ENCODE measurements at regions not wholly inside any gene's neighbourhood (a gene's known extent, or its start where the extent isn't known, plus 50 kb on each side); places are given as distances from the start of the nearest gene placed in this dataset.

DNA sequence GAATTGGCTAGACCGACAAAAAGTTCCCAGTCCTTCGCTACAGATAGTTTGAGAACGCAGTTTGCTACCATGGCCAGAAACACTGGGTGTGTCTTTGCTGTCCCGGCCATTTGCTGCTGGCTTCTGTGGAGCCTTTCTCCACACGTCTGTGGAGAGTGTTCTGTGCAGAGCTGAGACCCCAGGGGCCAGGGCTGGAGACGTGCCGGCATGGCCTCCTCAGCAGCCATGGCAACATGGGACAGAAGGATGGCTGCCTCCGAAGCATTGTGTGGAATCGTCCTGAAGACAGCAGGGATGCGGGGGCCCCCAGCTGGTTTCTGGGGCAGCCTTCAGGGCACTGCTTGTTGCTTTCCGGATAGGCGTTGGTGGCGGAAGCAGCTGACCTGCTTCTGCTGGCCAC lies 142.8 kb downstream of the GADD45G start:
- TF ChIP-seq ZNF274 (IDR thresholded peaks at IDR 0.05; ENCODE audit: low read depth, low read length), result no peak

GRCh38 chr9:89748021-89748670 lies 143.3 kb downstream of the GADD45G start:
- TF ChIP-seq ZNF274 (IDR thresholded peaks at IDR 0.05; ENCODE audit: low read depth, low read length), result no peak

More for the DNA sequence above, 142.8 kb downstream of the GADD45G start:
- no peak overlapping the region for H3K4me3 ChIP-seq (ENCODE audit: low read length)

GRCh38 chr9:89748831-89749499 lies 144.2 kb downstream of the GADD45G start:
- no peak overlapping the region for H3K4me3 ChIP-seq (ENCODE audit: low read length)
- no peak for TF ChIP-seq ZNF274 (IDR thresholded peaks at IDR 0.05; ENCODE audit: low read depth, low read length)

More at GRCh38 chr9:89748021-89748670, 143.3 kb downstream of the GADD45G start:
- H3K4me3 ChIP-seq (ENCODE audit: low read length), result no peak overlapping the region

DNA sequence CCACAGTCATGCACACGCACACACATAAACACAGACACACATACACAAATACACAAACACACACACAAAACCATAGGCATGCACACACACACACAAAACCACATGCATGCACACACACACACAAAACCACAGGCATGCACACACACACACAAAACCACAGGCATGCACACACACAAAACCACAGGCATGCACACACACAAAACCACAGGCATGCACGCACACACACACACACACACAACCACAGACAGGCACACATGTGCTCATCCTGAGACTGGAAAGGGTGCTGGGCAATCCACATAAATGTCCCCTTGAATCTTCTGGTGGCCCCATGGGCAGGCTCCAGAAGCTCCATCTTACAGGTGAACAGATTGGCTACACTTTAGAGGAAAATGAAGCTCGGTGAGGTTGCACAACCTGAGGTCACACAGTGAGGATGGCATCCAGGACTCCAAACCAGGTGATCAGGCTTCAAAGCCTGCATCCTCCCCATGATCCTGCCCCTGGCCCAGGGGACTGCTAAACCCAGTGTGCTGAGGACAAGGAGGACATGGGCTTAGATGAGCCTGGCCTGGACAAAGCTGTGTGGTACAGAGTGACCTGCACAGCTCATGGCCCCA lies 144.8 kb downstream of the GADD45G start:
- no peak for TF ChIP-seq ZNF274 (IDR thresholded peaks at IDR 0.05; ENCODE audit: low read depth, low read length)

DNA sequence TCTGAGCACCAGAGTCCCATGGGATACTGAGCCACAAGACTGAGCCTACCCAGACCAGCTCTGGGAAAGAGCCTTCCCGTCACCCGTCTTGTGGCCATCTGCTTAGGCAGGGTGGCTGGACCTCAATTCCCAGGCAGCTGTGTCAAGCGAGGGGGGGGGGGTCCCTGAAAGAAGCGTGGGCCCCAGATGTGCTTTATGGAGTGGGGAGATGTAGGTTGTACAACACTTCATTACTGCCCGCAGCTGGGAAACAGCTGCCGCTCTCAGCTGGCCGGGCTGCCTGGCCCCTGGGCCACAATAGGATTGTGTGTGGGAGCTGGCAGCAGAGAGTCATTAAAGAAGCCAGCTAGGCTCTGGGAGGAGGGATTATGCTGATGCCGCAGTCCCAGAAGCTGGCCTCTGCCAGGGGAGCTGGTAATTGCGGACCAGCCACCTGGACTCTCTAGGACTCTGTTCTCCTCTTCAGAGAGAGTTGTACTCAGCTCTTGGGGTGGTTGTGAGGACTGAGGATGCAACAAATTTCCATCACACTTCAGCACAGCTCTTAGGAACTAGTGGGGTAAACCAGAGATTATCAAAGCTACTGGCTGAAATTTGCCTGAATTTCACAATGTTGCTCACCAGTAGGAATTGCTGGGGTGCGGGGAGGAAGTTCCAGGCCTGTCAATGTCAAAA lies 145.4 kb downstream of the GADD45G start:
- TF ChIP-seq ZNF274 (IDR thresholded peaks at IDR 0.05; ENCODE audit: low read depth, low read length), result no peak
- no peak overlapping the region for H3K4me3 ChIP-seq (ENCODE audit: low read length)

More for the DNA sequence above, 144.8 kb downstream of the GADD45G start:
- no peak overlapping the region for H3K4me3 ChIP-seq (ENCODE audit: low read length)

DNA sequence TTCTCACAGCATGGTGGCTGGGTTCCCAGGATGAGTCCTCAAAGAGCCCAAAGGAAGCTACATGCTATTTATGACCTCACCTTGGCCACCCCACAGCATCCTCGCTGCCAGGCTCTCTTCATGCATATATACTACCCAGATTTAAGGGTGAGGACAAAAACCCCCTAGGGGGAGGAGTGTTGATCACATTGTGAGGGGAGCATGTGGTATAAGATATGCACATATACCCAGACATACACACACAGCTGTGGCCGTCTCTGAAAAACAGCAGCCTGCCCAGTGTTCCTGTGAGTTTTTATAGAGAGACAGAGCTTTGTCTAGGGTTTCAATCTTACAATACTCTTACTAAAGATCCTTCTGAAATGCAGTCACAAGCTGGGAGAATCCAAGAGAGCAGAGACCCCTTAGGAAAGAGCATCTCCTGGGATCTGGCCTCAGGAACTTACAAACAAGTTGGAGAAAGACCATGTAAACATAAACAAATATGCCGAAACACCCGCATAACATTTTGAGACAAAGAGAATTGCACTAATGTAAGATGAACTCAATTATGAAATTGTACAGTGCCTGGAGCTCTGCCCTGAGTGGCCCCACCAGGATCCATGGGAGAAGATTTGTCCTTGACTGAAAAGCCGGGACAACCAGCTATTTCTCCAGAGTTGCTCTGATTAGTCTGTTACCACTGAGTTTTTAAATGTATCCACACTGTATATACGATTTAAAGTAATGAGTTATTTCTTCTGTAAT lies 146.4 kb downstream of the GADD45G start:
- TF ChIP-seq ZNF274 (IDR thresholded peaks at IDR 0.05; ENCODE audit: low read depth, low read length), result no peak
- H3K4me3 ChIP-seq (ENCODE audit: low read length), result no peak overlapping the region

DNA sequence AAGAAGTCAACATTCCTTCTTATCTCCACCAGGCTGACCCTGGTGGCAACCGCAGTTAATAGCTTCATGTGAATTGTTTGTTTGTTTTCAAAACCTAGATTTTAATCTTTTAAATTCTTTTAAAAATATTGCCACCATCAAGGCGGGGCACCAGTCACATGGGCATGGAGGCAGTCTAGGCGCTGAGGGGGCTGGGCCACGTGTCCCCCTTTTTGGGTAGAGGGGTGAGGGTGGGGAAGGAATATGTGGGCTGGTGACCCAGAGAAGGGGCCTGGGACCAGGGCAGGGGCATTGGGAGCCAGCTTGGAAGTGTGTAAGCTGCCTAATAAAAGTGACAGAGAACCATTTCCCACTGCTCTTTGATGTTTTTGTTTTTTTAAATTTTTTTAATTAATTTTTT lies 147.3 kb downstream of the GADD45G start:
- H3K4me3 ChIP-seq (ENCODE audit: low read length), result no peak overlapping the region
- no peak for TF ChIP-seq ZNF274 (IDR thresholded peaks at IDR 0.05; ENCODE audit: low read depth, low read length)

GRCh38 chr9:89753472-89754055 lies 148.8 kb downstream of the GADD45G start:
- H3K4me3 ChIP-seq (ENCODE audit: low read length), result no peak overlapping the region

GRCh38 chr9:89754193-89754592 lies 149.4 kb downstream of the GADD45G start:
- H3K4me3 ChIP-seq (ENCODE audit: low read length), result no peak overlapping the region
- no peak for TF ChIP-seq ZNF274 (IDR thresholded peaks at IDR 0.05; ENCODE audit: low read depth, low read length)

More at GRCh38 chr9:89753472-89754055, 148.8 kb downstream of the GADD45G start:
- TF ChIP-seq ZNF274 (IDR thresholded peaks at IDR 0.05; ENCODE audit: low read depth, low read length), result no peak

DNA sequence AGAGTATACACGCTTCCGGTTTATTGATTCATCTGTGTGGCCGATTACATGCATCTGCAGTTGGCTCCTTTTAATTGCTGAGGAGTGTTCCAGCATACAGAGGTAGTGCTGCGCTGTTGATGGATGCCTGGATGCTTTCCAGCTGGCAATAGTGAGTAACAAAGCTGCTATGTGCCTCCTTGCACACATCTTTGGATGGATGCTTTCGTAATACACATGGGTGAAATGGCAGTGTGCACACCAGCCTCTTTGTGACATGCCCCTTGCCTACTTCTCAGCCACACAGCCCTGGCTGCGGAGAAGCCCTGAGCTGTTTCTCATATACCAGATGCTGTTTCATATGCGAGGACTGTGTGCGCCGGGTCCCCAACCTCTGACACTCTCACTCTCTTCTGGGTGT lies 151.0 kb downstream of the GADD45G start:
- TF ChIP-seq ZNF274 (IDR thresholded peaks at IDR 0.05; ENCODE audit: low read depth, low read length), result no peak
- H3K4me3 ChIP-seq (ENCODE audit: low read length), result no peak overlapping the region

- no peak overlapping the region for H3K4me3 ChIP-seq (ENCODE audit: low read length)
- TF ChIP-seq ZNF274 (IDR thresholded peaks at IDR 0.05; ENCODE audit: low read depth, low read length), result no peak
These were observed 152.2 kb downstream of the GADD45G start for GRCh38 chr9:89756891-89757537.

DNA sequence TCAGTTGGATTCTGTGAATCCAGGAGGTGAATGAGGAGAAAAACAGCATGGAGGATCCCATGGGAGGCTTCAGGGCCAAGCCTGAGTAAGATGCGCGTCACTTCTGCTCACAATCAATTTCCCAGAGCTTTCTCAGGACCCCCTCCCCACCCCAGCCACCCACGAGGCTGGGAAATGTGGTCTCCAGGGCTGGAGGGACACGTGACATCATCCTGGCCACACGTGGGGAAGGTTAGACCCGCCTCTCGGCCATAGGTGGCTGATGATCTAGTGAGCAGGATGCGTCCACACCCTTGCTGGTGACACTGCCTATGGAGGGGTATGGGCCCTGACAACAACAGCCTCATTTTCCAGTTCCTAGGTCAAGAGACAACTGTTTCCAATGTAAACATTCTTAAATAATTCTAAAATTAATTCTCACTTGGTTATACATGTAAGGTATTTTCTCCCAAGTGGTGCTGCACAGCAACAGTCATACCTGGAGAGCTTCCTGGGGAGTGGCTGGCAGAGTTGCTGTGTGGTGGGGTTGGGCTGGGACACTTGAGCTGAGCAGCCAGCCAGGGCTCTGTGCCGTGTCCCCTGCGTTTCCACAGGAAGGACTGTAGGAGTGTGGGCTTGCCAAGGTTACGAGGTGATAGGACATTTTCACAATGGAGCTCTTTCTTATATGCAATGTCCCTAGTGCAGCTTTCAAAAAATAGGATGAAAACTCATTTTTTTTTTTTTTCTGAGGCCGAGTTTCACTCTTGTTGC lies 153.1 kb downstream of the GADD45G start:
- no peak for TF ChIP-seq ZNF274 (IDR thresholded peaks at IDR 0.05; ENCODE audit: low read depth, low read length)
- no peak overlapping the region for H3K4me3 ChIP-seq (ENCODE audit: low read length)

All from GM08714 (cell line).